GM12878 (cell line): ENCODE measurements at regions not wholly inside any gene's neighbourhood (a gene's known extent, or its start where the extent isn't known, plus 50 kb on each side); places are given as distances from the start of the nearest gene placed in this dataset.

Source experiments
- ATAC-seq: fragments of 200-7000 bp; cut with Tn5 transposase; 3 replicates; pipeline ENCODE4 v1.9.1; 2020; ENCODE audit warnings: mild to moderate bottlenecking, moderate library complexity
- BruUV-seq: library from RNA; stranded (reverse); fragments of 400-500 nt; replicated peaks from 2 replicates; lab custom pipeline; 2021; lab: Mats Ljungman, UMichigan
- CTCF ChIA-PET: fragments of 300-600 bp; sonication (Branson Sonifier 250); formaldehyde crosslinking; extraction: SDS; loops from one replicate; lab custom pipeline; 2021; ENCODE audit warnings: inconsistent platforms; lab: Yijun Ruan, JAX
- POLR2A ChIA-PET: fragments of 350-600 bp; formaldehyde crosslinking; extraction: SDS; loops from one replicate; lab custom pipeline; 2021; ENCODE audit warnings: inconsistent platforms; lab: Charles Lee
- RAD21 ChIA-PET: fragments of 300-600 bp; sonication (Branson Sonifier 250); formaldehyde crosslinking; loops from one replicate; lab custom pipeline; 2023; ENCODE audit warnings: antibody characterized with exemption; ENCODE audit not compliant: unreplicated experiment; lab: Charles Lee
- SMC1A ChIA-PET: fragments of 300-600 bp; sonication (Branson Sonifier 250); formaldehyde crosslinking; loops from one replicate; lab custom pipeline; 2023; ENCODE audit not compliant: unreplicated experiment, uncharacterized antibody; lab: Charles Lee
- DNase-seq: peaks from one replicate; pipeline ENCODE4 v3.0.0-alpha.2; 2011; ENCODE audit warnings: low read depth, low spot score
- FAIRE-seq: peaks from 3 replicates; lab custom pipeline; 2011; peaks lifted over from hg19 to GRCh38; lab: Jason Lieb, UNC
- H2AFZ ChIP-seq: 2 replicates; pipeline ENCODE4 v1.6.0; 2011; ENCODE audit warnings: low read depth, low read length, control low read depth; ENCODE audit not compliant: control insufficient read depth
- H3K27ac ChIP-seq: 2 replicates; pipeline ENCODE4 v1.5.1; 2011; ENCODE audit warnings: control low read depth; ENCODE audit not compliant: control insufficient read depth, insufficient read depth
- H3K27me3 ChIP-seq, 2 experiments: replicated peaks in 1 of 2; 2 replicates each; pipeline versions ENCODE4 v1.6.0 to v1.6.1; 2011; ENCODE audit warnings: low read length in 1 of 2; ENCODE audit not compliant: control insufficient read depth in 2 of 2, insufficient read depth in 2 of 2
- H3K36me3 ChIP-seq, 2 experiments: 2 replicates each; pipeline ENCODE4 v1.5.1; 2011; ENCODE audit warnings: low read length in 1 of 2; ENCODE audit not compliant: control insufficient read depth in 2 of 2, insufficient read depth in 2 of 2
- H3K4me1 ChIP-seq: 2 replicates; pipeline ENCODE4 v1.6.1; 2011; ENCODE audit warnings: mild to moderate bottlenecking, low read length, moderate library complexity, mixed read lengths; ENCODE audit not compliant: control insufficient read depth, insufficient read depth
- H3K4me2 ChIP-seq: 2 replicates; pipeline ENCODE4 v1.6.0; 2011; ENCODE audit warnings: control low read depth; ENCODE audit not compliant: control insufficient read depth, insufficient read depth
- H3K4me3 ChIP-seq: fragments of 200-600 bp; sonication (generic); 2 replicates; pipeline ENCODE4 v1.5.1; 2016
- H3K79me2 ChIP-seq: 2 replicates; pipeline ENCODE4 v1.6.0; 2011; ENCODE audit warnings: low read length; ENCODE audit not compliant: control insufficient read depth, insufficient read depth
- H3K9ac ChIP-seq: 2 replicates; pipeline ENCODE4 v1.8.0; 2011; ENCODE audit warnings: low read length, control low read depth, mixed read lengths; ENCODE audit not compliant: control insufficient read depth, insufficient read depth
- H3K9me3 ChIP-seq: replicated peaks from 3 replicates; pipeline ENCODE4 v1.5.1; 2011; ENCODE audit warnings: mild to moderate bottlenecking, low read length; ENCODE audit not compliant: control insufficient read depth, insufficient read depth
- H4K20me1 ChIP-seq: 2 replicates; pipeline ENCODE4 v1.6.0; 2011; ENCODE audit not compliant: control insufficient read depth, insufficient read depth
- ATF2 ChIP-seq: IDR thresholded peaks from 2 replicates; pipeline ENCODE4 v1.6.1; 2012; ENCODE audit warnings: low read length, inconsistent platforms
- CBFB ChIP-seq: IDR thresholded peaks from 2 replicates; pipeline ENCODE4 v1.6.1; 2016; ENCODE audit warnings: antibody characterized with exemption, low read depth
- CEBPZ ChIP-seq: fragments of 150-350 bp; IDR thresholded peaks from 2 replicates; pipeline ENCODE4 v1.6.1; 2016; ENCODE audit warnings: low read depth, low read length
- E4F1 ChIP-seq: fragments of 450-650 bp; IDR thresholded peaks from 2 replicates; pipeline ENCODE4 v1.6.1; 2018; ENCODE audit warnings: borderline replicate concordance, mild to moderate bottlenecking; ENCODE audit not compliant: partially characterized antibody
- EED ChIP-seq: sonication (generic); IDR thresholded peaks from 2 replicates; pipeline ENCODE4 v1.6.1; 2016; ENCODE audit warnings: antibody characterized with exemption, low read depth
- HDAC2 ChIP-seq: fragments of 200-600 bp; sonication (generic); IDR thresholded peaks from 2 replicates; pipeline ENCODE4 v1.6.1; 2017
- HDGF ChIP-seq: fragments of 450-650 bp; IDR thresholded peaks from 2 replicates; pipeline ENCODE4 v1.6.1; 2016; ENCODE audit warnings: antibody characterized with exemption
- KAT2A ChIP-seq: conservative IDR thresholded peaks from 2 replicates; pipeline ENCODE4 v1.6.1; 2011; ENCODE audit warnings: low read depth, low read length; ENCODE audit not compliant: control insufficient read depth
- RB1 ChIP-seq: fragments of 450-650 bp; formaldehyde crosslinking; IDR thresholded peaks from 2 replicates; pipeline ENCODE4 v1.6.1; 2017; ENCODE audit warnings: mild to moderate bottlenecking, borderline replicate concordance
- RELA ChIP-seq: fragments of 450-650 bp; IDR thresholded peaks from 2 replicates; pipeline ENCODE4 v1.8.0; 2014; ENCODE audit warnings: borderline replicate concordance; ENCODE audit not compliant: partially characterized antibody
- SMC3 ChIP-seq: IDR thresholded peaks from 2 replicates; pipeline ENCODE4 v1.6.1; 2011; ENCODE audit warnings: low read length, improper control_type of control experiment, borderline replicate concordance
- SPI1 ChIP-seq: IDR thresholded peaks from 2 replicates; pipeline ENCODE4 v1.6.1; 2011; ENCODE audit warnings: low read depth, mild to moderate bottlenecking, low read length, moderate library complexity, borderline replicate concordance; ENCODE audit not compliant: insufficient read depth
- SUZ12 ChIP-seq: fragments of 200-600 bp; sonication (generic); IDR thresholded peaks from one replicate; pipeline ENCODE4 v1.6.1; 2018; ENCODE audit warnings: antibody characterized with exemption, mild to moderate bottlenecking; ENCODE audit not compliant: unreplicated experiment
- TCF12 ChIP-seq: IDR thresholded peaks from 2 replicates; pipeline ENCODE4 v1.6.1; 2011; ENCODE audit warnings: low read depth, mild to moderate bottlenecking, low read length
- USF1 ChIP-seq: IDR thresholded peaks from 2 replicates; pipeline ENCODE4 v1.6.1; 2011; ENCODE audit warnings: borderline replicate concordance, low read depth, mild to moderate bottlenecking, moderate library complexity, mixed read lengths, low read length; ENCODE audit not compliant: insufficient read depth; ENCODE audit errors: extremely low read length
- WGBS: methylation state at CpG from one replicate; pipeline ENCODE4 v1.1.6; 2016; ENCODE audit warnings: low lambda C conversion rate; ENCODE audit not compliant: insufficient replicate concordance, insufficient coverage; ENCODE audit errors: missing lambda C conversion rate; 5-methylcytosine and 5-hydroxymethylcytosine counted together
- in situ Hi-C: fragments of 300-500 bp; cut with MboI; formaldehyde crosslinking; loops from 9 replicates; pipeline ENCODE4 v1.14.3; 2018; ENCODE audit warnings: mixed read lengths
- intact Hi-C: fragments of 100-400 bp; cut with micrococcal nuclease; formaldehyde crosslinking; loops from one replicate; pipeline ENCODE4 v1.14.2; 2022; ENCODE audit not compliant: unreplicated experiment

- ATAC-seq: no peak
- Histone ChIP-seq H3K36me3 (no peaks in the 10 kb centered on the region), H2AFZ (no peak overlapping the region), H3K9ac (no peak overlapping the region), H3K9me3 (no peaks in the 10 kb centered on the region), H3K27ac (no peak overlapping the region), H3K27me3 (no peaks in the 10 kb centered on the region), H3K79me2 (no peaks in the 10 kb centered on the region)
- FAIRE-seq: no peak
- DNase-seq: no peak
- SMC1A ChIA-PET: interaction anchor here (1.6 to 1.7 kb wide), 2 partner anchors 9 to 11 kb away, joined by 4 to 7 read pairs; no protein-coding TSS in a partner anchor
- no TSS peak for BruUV-seq
- RAD21 ChIA-PET: interaction anchor here (1.7 kb wide), 1 partner anchor 148 kb away, joined by 3 read pairs; no protein-coding TSS in a partner anchor
- TF ChIP-seq EED (no peak), CBFB (no peak), RELA (no peak), SMC3 (no peak), RB1 (no peak), HDAC2 (no peak), E4F1 (no peak), ATF2 (no peak), TCF12 (no peak), SUZ12 (no peak), SPI1 (no peak), KAT2A (no peak), HDGF (no peak), CEBPZ (no peak), USF1 (no peak)
- TF ChIP-seq, all 136 proteins: peak for 0
- ChIA-PET CTCF (interaction anchor here (1.2 kb wide), 1 partner anchor 45 kb away, joined by 3 read pairs; no protein-coding TSS in a partner anchor), POLR2A (interaction anchor here (0.6 kb wide), 1 partner anchor 160 kb away, joined by 8 read pairs; no protein-coding TSS in a partner anchor)
- no peak overlapping the region for H3K4me3 ChIP-seq
- no peaks in the 10 kb centered on the region for H4K20me1 ChIP-seq
- H3K4me2 ChIP-seq: no peak overlapping the region
- no peaks in the 10 kb centered on the region for H3K4me1 ChIP-seq
- in situ Hi-C loops: no loop called here
- intact Hi-C loops: no loop called here
- 27% methylated on average over 3 of the region's 3 CpGs for WGBS
Measured at GRCh38 chr3:28173836-28174235, 67.6 kb upstream of the CMC1 start.
